ENCODE measurements at regions not wholly inside any gene's neighbourhood (a gene's known extent, or its start where the extent isn't known, plus 50 kb on each side); places are given as distances from the start of the nearest gene placed in this dataset.

DNA sequence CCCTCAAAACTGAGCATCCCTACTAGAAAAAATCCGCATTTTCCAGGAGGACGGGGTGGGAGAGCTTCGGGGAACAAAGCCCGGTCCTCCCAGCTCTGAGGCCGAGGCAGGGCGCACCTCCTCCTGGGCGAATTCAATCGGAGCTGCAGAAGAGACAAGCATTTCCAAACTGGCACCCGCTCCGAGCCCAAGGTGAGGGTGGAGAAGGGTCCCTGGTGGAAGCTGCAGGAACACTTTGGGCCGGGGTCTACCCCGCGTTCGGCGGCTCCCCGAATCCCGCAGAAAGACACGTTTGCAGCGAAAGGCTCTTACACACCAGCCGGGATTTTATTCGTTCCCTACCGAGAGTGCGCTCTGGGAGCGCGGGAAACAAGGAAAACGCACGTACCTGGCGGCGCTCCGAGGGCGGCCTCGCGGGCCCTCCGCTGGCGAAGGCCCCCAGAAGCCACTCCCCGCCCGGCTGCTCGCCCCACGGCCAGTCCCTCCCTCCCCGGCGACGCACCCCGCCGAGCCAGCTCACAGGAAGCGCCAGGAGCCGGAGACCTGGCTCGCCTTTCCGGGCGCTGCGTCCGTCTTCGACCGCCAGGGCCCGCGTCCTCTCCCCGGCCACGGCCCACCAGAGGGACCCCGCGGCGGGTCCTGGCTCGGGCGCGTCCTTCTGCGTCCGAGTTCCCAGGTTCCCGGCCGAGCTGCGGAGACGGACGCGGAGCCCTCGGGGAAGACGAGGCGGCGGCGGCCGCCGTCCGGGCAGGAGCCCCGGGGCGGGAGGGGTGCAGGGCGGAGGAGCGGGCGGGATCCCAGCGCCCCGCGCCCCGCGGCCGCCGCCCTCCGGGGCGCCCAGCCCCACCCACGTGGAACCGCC, 49.8 kb upstream of the BAHCC1 start:
- peak; percentile 74 to 92 for DNase-seq

Measured in NCI-H526 (cell line).